K562 (cell line): ENCODE measurements at regions not wholly inside any gene's neighbourhood (a gene's known extent, or its start where the extent isn't known, plus 50 kb on each side); places are given as distances from the start of the nearest gene placed in this dataset.

Source experiments
- TAF1 ChIP-seq: IDR thresholded peaks from 2 replicates; pipeline ENCODE4 v1.6.1; 2011; ENCODE audit warnings: mild to moderate bottlenecking, low read length, moderate library complexity; ENCODE audit not compliant: insufficient read depth, control insufficient read depth, severe bottlenecking; ENCODE audit errors: extremely low read depth
- ZNF263 ChIP-seq: sonication (generic); formaldehyde crosslinking; IDR thresholded peaks from 2 replicates; pipeline ENCODE4 v1.8.0; 2022; ENCODE audit warnings: mild to moderate bottlenecking, missing genetic modification reagents, borderline replicate concordance

- TF ChIP-seq ZNF263 (CRISPR knock-in tag) (no peak), TAF1 (no peak)
These were observed 210.6 kb downstream of the CSNK2A3 start for GRCh38 chr11:11142430-11142829.
